Activated B cell treated with CpG ODN at 0.5 μM for 24 hours (primary cell): ENCODE measurements at regions not wholly inside any gene's neighbourhood (a gene's known extent, or its start where the extent isn't known, plus 50 kb on each side); places are given as distances from the start of the nearest gene placed in this dataset.

Source experiments
- ATAC-seq: fragments of 200-7000 bp; cut with Tn5 transposase; one replicate; pipeline ENCODE4 v1.10.0; 2021; ENCODE audit warnings: low read depth, mild to moderate bottlenecking, moderate library complexity
- CTCF ChIA-PET: fragments of 350-600 bp; sonication (Branson Sonifier 250); formaldehyde crosslinking; loops from one replicate; lab custom pipeline; 2021; ENCODE audit warnings: antibody characterized with exemption; lab: Charles Lee
- POLR2A ChIA-PET: fragments of 350-600 bp; sonication (Branson Sonifier 250); formaldehyde crosslinking; loops from one replicate; lab custom pipeline; 2021; ENCODE audit warnings: antibody characterized with exemption; lab: Charles Lee
- DNase-seq: peaks from one replicate; pipeline ENCODE4 v3.0.0; 2022
- H3K27ac Mint-ChIP-seq: one replicate; pipeline ENCODE4 v1.8.0; 2020; ENCODE audit warnings: mixed read lengths
- H3K27me3 Mint-ChIP-seq: one replicate; pipeline ENCODE4 v1.8.0; 2021; ENCODE audit warnings: mixed read lengths
- H3K36me3 Mint-ChIP-seq: one replicate; pipeline ENCODE4 v1.8.0; 2021; ENCODE audit warnings: low read depth, mixed read lengths
- H3K4me1 Mint-ChIP-seq: one replicate; pipeline ENCODE4 v1.8.0; 2021; ENCODE audit warnings: mixed read lengths
- H3K4me3 Mint-ChIP-seq: one replicate; pipeline ENCODE4 v1.8.0; 2020; ENCODE audit warnings: mild to moderate bottlenecking, mixed read lengths
- H3K9me3 Mint-ChIP-seq: one replicate; pipeline ENCODE4 v1.8.0; 2020; ENCODE audit warnings: mixed read lengths
- intact Hi-C: fragments of 100-400 bp; cut with micrococcal nuclease; formaldehyde crosslinking; loops from one replicate; pipeline ENCODE4 v1.15.1; 2024
- TF ChIP-seq, protein P1 (sequence below): fragments of 200-600 bp; IDR thresholded peaks from one replicate; pipeline ENCODE4 v1.8.0; 2022; ENCODE audit warnings: antibody characterized with exemption, mild to moderate bottlenecking

DNA sequence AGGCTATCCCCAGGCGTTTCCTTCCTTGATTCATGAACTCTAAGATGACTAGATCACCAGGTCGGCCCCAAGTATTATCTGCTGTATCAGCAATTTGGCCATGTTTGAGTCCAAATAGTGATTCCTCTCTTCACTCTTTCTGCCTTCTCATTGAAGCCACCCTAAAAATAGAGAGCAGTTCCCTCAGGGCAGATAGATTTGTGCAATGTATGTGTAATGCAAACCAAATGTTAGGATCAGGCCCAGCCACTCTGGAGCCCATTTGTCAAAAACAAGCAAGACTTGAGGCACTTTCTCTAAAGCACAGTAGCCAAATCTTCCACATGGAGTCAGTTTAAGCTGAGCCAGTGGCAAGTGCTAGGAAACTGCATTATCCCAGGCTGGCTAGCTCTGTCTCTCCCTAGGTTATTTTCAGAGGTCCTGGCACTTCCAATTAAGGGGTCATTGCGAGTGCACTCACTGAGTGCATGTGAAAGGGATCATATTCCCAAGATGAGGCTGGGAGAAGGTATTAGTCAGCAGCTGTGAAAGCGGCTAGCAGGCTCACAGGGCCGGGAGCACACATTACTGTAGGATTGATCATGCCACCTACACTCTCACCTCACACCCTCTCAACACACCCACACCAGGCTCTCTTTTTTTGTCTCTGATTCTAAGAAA is 97.9 kb upstream of the RAB3GAP2 start:
- DNase-seq = no peak

DNA sequence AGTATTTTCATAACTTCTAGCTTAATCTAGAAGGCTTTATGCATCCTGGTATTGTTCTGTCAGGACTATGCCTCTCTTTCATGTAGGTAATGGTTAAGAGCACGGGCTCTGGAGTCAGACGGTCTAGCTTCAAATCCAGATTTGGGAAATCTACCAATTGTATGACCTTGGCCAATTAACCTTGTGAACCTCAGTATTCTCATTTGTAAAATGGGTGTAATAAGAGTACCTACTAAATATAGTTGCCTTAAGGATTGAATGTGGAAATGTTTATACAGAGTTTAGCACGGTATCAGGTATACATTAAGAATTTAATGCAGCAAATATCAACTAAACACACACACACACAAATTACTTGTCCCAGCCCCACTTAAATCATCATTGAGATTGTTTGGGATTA is 97.3 kb upstream of the RAB3GAP2 start:
- H3K27me3 Mint-ChIP-seq = peaks cover 8% of the 10 kb centered on the region
- H3K4me1 Mint-ChIP-seq = no peaks in the 10 kb centered on the region
- intact Hi-C loops = no loop called here
- no peak overlapping the region for H3K27ac Mint-ChIP-seq
- no peak for ATAC-seq
- ChIA-PET CTCF (no interaction called here), POLR2A (no interaction called here)
- no peaks in the 10 kb centered on the region for H3K36me3 Mint-ChIP-seq
- H3K4me3 Mint-ChIP-seq = no peak overlapping the region
- H3K9me3 Mint-ChIP-seq = peaks cover 9% of the 10 kb centered on the region
- DNase-seq = no peak
- TF ChIP-seq, protein P1, sequence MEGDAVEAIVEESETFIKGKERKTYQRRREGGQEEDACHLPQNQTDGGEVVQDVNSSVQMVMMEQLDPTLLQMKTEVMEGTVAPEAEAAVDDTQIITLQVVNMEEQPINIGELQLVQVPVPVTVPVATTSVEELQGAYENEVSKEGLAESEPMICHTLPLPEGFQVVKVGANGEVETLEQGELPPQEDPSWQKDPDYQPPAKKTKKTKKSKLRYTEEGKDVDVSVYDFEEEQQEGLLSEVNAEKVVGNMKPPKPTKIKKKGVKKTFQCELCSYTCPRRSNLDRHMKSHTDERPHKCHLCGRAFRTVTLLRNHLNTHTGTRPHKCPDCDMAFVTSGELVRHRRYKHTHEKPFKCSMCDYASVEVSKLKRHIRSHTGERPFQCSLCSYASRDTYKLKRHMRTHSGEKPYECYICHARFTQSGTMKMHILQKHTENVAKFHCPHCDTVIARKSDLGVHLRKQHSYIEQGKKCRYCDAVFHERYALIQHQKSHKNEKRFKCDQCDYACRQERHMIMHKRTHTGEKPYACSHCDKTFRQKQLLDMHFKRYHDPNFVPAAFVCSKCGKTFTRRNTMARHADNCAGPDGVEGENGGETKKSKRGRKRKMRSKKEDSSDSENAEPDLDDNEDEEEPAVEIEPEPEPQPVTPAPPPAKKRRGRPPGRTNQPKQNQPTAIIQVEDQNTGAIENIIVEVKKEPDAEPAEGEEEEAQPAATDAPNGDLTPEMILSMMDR = no peak

More for the DNA sequence above, 97.9 kb upstream of the RAB3GAP2 start:
- no peak overlapping the region for H3K27ac Mint-ChIP-seq
- ChIA-PET CTCF (no interaction called here), POLR2A (no interaction called here)
- H3K36me3 Mint-ChIP-seq = no peaks in the 10 kb centered on the region
- TF ChIP-seq, protein P1 = no peak
- ATAC-seq = no peak
- no peaks in the 10 kb centered on the region for H3K4me1 Mint-ChIP-seq
- no peak overlapping the region for H3K4me3 Mint-ChIP-seq
- peaks cover 6% of the 10 kb centered on the region for H3K27me3 Mint-ChIP-seq
- peaks cover 9% of the 10 kb centered on the region for H3K9me3 Mint-ChIP-seq
- intact Hi-C loops = loop anchor here (5.0 kb wide), 1 partner anchor 407 kb away; no protein-coding TSS in a partner anchor

DNA sequence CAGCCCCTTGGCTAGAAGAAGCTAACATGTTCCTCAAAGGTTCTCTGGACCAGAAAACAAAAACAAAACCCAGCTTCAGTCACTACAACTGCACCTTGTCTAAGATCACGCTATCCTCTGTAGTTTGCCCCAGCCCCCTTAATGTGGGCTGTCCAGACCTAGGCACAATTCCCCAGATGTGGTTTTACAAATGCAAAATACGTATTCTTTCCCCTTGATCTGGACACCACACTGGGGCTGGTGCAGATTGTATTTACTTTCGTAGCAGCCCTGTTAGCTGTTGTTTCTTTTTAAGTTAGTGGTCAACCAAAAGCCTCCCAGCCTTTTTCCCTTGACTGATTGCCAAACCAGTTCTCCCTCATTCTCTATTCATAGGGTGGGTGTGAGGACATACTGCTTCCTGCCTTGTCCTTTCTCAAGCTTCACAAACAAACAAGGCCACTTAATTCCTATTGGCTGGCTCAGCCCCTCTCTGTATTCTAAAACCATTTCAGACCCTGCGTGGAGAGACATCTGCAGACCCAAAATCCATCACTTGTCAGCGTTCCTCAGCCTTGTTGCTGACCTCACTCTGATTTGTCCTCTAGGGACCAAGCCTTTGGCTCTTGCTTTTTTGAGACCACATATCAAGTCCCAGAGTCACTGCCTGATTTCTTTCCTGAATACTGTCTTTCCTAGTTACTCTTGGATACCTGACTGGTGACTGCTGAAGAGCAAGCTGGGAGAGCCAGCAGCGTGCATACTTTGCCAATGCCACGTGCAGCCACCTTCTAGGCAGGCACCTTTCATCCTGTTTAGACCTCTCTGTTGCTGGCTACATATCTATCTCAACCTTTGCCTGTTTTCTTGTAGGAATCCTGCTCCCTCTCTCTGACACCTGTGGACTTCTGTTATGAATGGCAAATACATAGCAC is 96.4 kb upstream of the RAB3GAP2 start:
- DNase-seq = no peak
- ChIA-PET CTCF (no interaction called here), POLR2A (no interaction called here)
- Mint-ChIP-seq H3K4me3 (no peak overlapping the region), H3K9me3 (peaks cover 9% of the 10 kb centered on the region), H3K4me1 (no peaks in the 10 kb centered on the region), H3K27me3 (peaks cover 8% of the 10 kb centered on the region), H3K27ac (no peak overlapping the region), H3K36me3 (no peaks in the 10 kb centered on the region)
- TF ChIP-seq, protein P1 = no peak
- intact Hi-C loops = no loop called here
- ATAC-seq = no peak

DNA sequence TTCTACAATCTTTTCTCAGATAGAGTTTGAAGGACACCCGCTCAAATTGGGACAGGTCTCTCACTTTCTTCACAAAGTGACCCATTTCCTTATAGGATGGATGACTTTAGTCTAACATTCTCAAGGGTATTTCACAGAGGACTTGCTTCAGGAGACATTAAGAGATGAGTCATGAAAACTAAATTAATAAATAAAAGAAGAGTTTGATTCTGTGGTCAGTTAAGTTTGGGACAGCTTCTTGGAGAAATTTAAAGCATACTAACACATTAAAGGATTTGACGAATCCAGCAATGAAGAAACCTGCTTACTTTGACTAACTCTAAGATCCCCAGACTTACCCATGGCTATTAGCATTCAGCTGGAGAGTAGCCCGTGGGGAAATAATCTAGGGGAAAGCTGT is 95.6 kb upstream of the RAB3GAP2 start:
- DNase-seq = no peak
- ChIA-PET POLR2A (no interaction called here), CTCF (no interaction called here)
- Mint-ChIP-seq H3K27me3 (peaks cover 8% of the 10 kb centered on the region), H3K36me3 (no peaks in the 10 kb centered on the region), H3K4me3 (no peak overlapping the region), H3K27ac (no peak overlapping the region), H3K4me1 (no peaks in the 10 kb centered on the region), H3K9me3 (peaks cover 5% of the 10 kb centered on the region)
- no peak for ATAC-seq
- TF ChIP-seq, protein P1 = no peak
- intact Hi-C loops = no loop called here

DNA sequence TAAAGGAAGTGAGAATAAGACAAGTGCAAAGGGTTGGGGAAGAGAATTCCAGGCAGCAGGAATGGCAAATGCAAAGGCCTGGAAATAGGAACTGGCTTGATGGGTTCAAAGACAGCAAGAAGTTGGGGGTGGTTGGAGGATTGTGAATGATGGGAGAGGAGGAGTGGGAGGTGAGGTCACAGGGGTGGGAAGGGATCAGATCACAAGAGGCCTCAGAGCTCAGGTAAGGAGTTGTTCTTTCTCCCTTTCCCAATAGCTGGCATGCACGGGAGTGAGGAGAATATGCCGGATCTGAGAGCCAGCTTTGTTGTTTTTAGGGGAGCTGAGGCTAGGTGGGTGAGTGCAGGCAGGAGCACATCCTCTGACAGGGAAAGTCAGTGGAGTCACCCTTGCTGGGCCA is 94.0 kb upstream of the RAB3GAP2 start:
- TF ChIP-seq, protein P1 = no peak
- no peak overlapping the region for H3K27ac Mint-ChIP-seq
- H3K27me3 Mint-ChIP-seq = peaks cover 6% of the 10 kb centered on the region
- H3K4me1 Mint-ChIP-seq = no peaks in the 10 kb centered on the region
- ATAC-seq (no peak), DNase-seq (no peak)
- no peak overlapping the region for H3K4me3 Mint-ChIP-seq
- H3K9me3 Mint-ChIP-seq = peaks cover 5% of the 10 kb centered on the region
- CTCF ChIA-PET = no interaction called here
- no peaks in the 10 kb centered on the region for H3K36me3 Mint-ChIP-seq
- intact Hi-C loops = no loop called here
- POLR2A ChIA-PET = no interaction called here
